PC-3 (cell line): ENCODE measurements at regions not wholly inside any gene's neighbourhood (a gene's known extent, or its start where the extent isn't known, plus 50 kb on each side); places are given as distances from the start of the nearest gene placed in this dataset.
"Not testable (repeated sequence)": the region's sequence is repeated elsewhere in the genome, so short reads cannot be mapped to it uniquely, and the experiment has no call there.

Source experiments
- ATAC-seq: fragments of 200-7000 bp; cut with Tn5 transposase; 2 replicates; pipeline ENCODE4 v1.9.1; 2020; ENCODE audit warnings: mild to moderate bottlenecking, moderate library complexity
- BruUV-seq: library from RNA; stranded (reverse); fragments of 400-500 nt; replicated peaks from 2 replicates; lab custom pipeline; 2021; lab: Mats Ljungman, UMichigan
- CTCF ChIA-PET: fragments of 300-600 bp; sonication (Branson Sonifier 250); formaldehyde crosslinking; loops from one replicate; lab custom pipeline; 2022; ENCODE audit warnings: antibody characterized with exemption; lab: Charles Lee
- POLR2A ChIA-PET: fragments of 300-600 bp; sonication (Branson Sonifier 250); formaldehyde crosslinking; loops from one replicate; lab custom pipeline; 2022; ENCODE audit warnings: antibody characterized with exemption; ENCODE audit not compliant: unreplicated experiment; lab: Charles Lee
- DNase-seq: peaks from one replicate; pipeline ENCODE4 v3.0.0-alpha.2; 2015
- H2AFZ ChIP-seq: fragments of 300-600 bp; sonication (generic); 2 replicates; pipeline ENCODE4 v1.6.0; 2016; ENCODE audit warnings: antibody characterized with exemption, low read length
- H3F3A ChIP-seq: fragments of 300-600 bp; sonication (generic); one replicate; pipeline ENCODE4 v1.6.0; 2017; ENCODE audit warnings: antibody characterized with exemption, low read length, control low read depth, mild to moderate bottlenecking; ENCODE audit not compliant: unreplicated experiment
- H3K27ac ChIP-seq: fragments of 300-600 bp; sonication (generic); 2 replicates; pipeline ENCODE4 v1.5.1; 2016; ENCODE audit warnings: mild to moderate bottlenecking, low read length
- H3K27me3 ChIP-seq: fragments of 300-600 bp; sonication (generic); 2 replicates; pipeline ENCODE4 v1.6.1; 2016; ENCODE audit warnings: low read length, mixed read lengths
- H3K36me3 ChIP-seq: fragments of 300-600 bp; sonication (generic); 2 replicates; pipeline ENCODE4 v1.6.1; 2016; ENCODE audit warnings: low read depth, mixed run types, low read length, mixed read lengths
- H3K4me1 ChIP-seq: fragments of 300-600 bp; sonication (generic); 2 replicates; pipeline ENCODE4 v1.5.1; 2016; ENCODE audit warnings: low read length; ENCODE audit not compliant: insufficient read depth
- H3K4me2 ChIP-seq: fragments of 300-600 bp; sonication (generic); 2 replicates; pipeline ENCODE4 v1.6.0; 2016; ENCODE audit warnings: low read length
- H3K4me3 ChIP-seq: fragments of 300-600 bp; sonication (generic); 2 replicates; pipeline ENCODE4 v1.5.1; 2016; ENCODE audit warnings: mild to moderate bottlenecking, low read length, mixed read lengths
- H3K79me2 ChIP-seq: fragments of 300-600 bp; sonication (generic); 2 replicates; pipeline ENCODE4 v1.6.1; 2017; ENCODE audit warnings: low read length, mixed read lengths
- H3K9ac ChIP-seq: fragments of 300-600 bp; sonication (generic); 2 replicates; pipeline ENCODE4 v1.6.0; 2016; ENCODE audit warnings: mild to moderate bottlenecking, low read length
- H3K9me2 ChIP-seq: fragments of 300-600 bp; sonication (generic); replicated peaks from 2 replicates; pipeline ENCODE4 v1.6.1; 2016; ENCODE audit warnings: mixed run types, low read length, mixed read lengths
- H3K9me3 ChIP-seq: fragments of 300-600 bp; sonication (generic); 2 replicates; pipeline ENCODE4 v1.6.1; 2016; ENCODE audit warnings: low read length, mixed read lengths
- H4K20me1 ChIP-seq: fragments of 300-600 bp; sonication (generic); 2 replicates; pipeline ENCODE4 v1.6.1; 2016; ENCODE audit warnings: low read length, mixed read lengths
- EZH2 ChIP-seq: fragments of 300-600 bp; sonication (generic); IDR thresholded peaks from one replicate; pipeline ENCODE4 v1.6.1; 2017; ENCODE audit warnings: antibody characterized with exemption, mild to moderate bottlenecking, low read length; ENCODE audit not compliant: unreplicated experiment
- EZH2phosphoT487 ChIP-seq: fragments of 300-600 bp; sonication (generic); IDR thresholded peaks from 2 replicates; pipeline ENCODE4 v1.6.1; 2018; ENCODE audit warnings: mild to moderate bottlenecking, antibody characterized with exemption, low read length, borderline replicate concordance
- intact Hi-C: fragments of 100-400 bp; cut with micrococcal nuclease; formaldehyde crosslinking; loops from 2 replicates; pipeline ENCODE4 v1.9.0; 2023
- TF ChIP-seq, protein P1 (sequence below): fragments of 300-600 bp; sonication (generic); conservative IDR thresholded peaks from 2 replicates; pipeline ENCODE4 v1.5.1; 2017; ENCODE audit warnings: antibody characterized with exemption, low read depth, mild to moderate bottlenecking, low read length

DNA sequence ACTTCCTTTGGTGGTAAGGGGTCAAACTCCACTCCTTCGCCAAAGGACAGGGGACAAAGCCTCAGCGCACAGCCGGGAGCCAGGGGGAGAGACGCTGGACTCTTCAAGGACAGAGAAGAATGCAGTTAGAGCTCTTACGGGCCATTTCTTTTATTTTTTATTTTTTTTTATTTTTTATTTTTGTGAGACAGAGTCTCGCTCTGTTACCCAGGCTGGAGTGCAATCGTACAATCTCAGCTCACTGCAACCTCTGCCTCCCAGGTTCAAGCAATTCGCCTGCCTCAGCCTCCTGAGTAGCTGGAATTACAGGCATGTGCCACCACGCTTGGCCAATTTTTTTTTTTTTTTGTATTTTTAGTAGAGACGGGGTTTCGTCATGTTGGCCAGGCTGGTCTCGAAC lies 93.2 kb upstream of the RPH3AL start, which contains the start of gene RFLNB:
TSS of gene RFLNB (minus strand) at position 101 of the 400 bp plus-strand sequence.
- H3K36me3 ChIP-seq, H3F3A ChIP-seq, CTCF ChIA-PET, H3K27me3 ChIP-seq, H3K9me2 ChIP-seq, H3K79me2 ChIP-seq, POLR2A ChIA-PET, DNase-seq, H3K9me3 ChIP-seq, H4K20me1 ChIP-seq, H3K4me2 ChIP-seq, H3K4me1 ChIP-seq, H3K4me3 ChIP-seq, ATAC-seq, H3K9ac ChIP-seq, H3K27ac ChIP-seq, H2AFZ ChIP-seq, intact Hi-C loops, BruUV-seq: not testable (repeated sequence)

DNA sequence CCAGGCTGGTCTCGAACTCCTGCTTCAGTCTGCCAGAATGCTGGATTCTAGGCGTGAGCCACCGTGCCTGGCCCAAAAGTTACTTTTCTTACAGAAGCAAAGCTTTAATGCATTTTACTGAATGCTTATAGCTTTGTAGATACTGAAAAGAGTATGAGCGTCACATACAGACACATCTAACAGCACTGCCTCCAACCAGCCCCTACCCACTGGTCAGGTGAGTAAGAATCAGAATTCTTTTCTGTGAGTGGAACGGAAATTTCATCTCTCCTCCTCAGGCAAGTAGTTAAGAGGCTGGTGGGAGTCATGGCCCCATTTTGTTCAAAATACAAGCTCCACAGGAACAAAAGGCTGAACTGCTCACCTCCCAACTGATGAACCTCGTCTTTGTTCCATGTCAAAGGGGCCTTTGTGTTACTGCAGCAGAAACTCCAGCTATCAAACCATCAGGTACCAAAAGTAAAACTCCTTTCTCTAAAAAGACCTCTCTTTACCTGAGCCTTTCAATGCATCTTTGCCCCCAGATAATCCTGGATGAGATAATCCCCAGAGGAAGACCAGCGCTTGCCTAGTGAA lies 92.4 kb upstream of the RPH3AL start:
- H3K27me3 ChIP-seq: no peaks in the 10 kb centered on the region
- H3K4me2 ChIP-seq: no peak overlapping the region
- H3K79me2 ChIP-seq: no peaks in the 10 kb centered on the region
- no peak for TF ChIP-seq EZH2phosphoT487
- H3K36me3 ChIP-seq: no peaks in the 10 kb centered on the region
- no TSS peak for BruUV-seq
- no peaks in the 10 kb centered on the region for H4K20me1 ChIP-seq
- no peak overlapping the region for H3K27ac ChIP-seq
- H2AFZ ChIP-seq: no peak overlapping the region
- DNase-seq (no peak), ATAC-seq (no peak)
- no peaks in the 10 kb centered on the region for H3F3A ChIP-seq
- no peaks in the 10 kb centered on the region for H3K9me2 ChIP-seq
- no peak overlapping the region for H3K4me3 ChIP-seq
- no peaks in the 10 kb centered on the region for H3K9me3 ChIP-seq
- H3K4me1 ChIP-seq: no peaks in the 10 kb centered on the region
- intact Hi-C loops: no loop called here
- CTCF ChIA-PET: interaction anchor here (0.5 kb wide), 1 partner anchor 554 kb away, joined by 3 read pairs; no protein-coding TSS in a partner anchor
- POLR2A ChIA-PET: no interaction called here
- no peak overlapping the region for H3K9ac ChIP-seq

DNA sequence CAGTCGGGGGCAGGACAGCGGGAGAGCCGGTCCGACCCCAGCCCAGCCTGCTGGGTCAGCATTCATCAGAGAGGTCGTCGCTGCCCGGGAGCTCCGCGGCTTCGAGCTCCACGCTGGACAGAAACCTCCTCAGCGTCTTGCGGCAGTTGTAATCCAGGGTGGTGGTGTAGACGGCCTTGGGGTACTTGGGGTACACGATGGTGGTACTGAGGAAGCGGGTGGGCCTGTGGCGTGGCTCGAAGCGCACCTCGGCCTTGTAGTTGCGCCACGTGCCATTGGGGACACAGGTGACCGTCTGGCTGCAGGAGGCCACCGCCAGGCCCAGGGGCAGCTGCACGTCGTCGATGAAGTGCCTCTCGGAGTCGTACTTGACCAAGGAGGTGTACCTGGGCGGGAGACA lies 90.5 kb upstream of the RPH3AL start:
- Histone ChIP-seq H3K9me2 (no peaks in the 10 kb centered on the region), H3K27me3 (no peaks in the 10 kb centered on the region), H4K20me1 (no peaks in the 10 kb centered on the region), H3K4me2 (no peak overlapping the region), H3K9ac (no peak overlapping the region), H3K4me3 (no peak overlapping the region), H3K9me3 (no peaks in the 10 kb centered on the region), H3K27ac (no peak overlapping the region), H3K36me3 (no peaks in the 10 kb centered on the region), H3F3A (no peaks in the 10 kb centered on the region), H2AFZ (no peak overlapping the region), H3K79me2 (no peaks in the 10 kb centered on the region), H3K4me1 (no peaks in the 10 kb centered on the region)
- TF ChIP-seq EZH2phosphoT487: no peak
- no peak for TF ChIP-seq EZH2
- TF ChIP-seq, protein P1, sequence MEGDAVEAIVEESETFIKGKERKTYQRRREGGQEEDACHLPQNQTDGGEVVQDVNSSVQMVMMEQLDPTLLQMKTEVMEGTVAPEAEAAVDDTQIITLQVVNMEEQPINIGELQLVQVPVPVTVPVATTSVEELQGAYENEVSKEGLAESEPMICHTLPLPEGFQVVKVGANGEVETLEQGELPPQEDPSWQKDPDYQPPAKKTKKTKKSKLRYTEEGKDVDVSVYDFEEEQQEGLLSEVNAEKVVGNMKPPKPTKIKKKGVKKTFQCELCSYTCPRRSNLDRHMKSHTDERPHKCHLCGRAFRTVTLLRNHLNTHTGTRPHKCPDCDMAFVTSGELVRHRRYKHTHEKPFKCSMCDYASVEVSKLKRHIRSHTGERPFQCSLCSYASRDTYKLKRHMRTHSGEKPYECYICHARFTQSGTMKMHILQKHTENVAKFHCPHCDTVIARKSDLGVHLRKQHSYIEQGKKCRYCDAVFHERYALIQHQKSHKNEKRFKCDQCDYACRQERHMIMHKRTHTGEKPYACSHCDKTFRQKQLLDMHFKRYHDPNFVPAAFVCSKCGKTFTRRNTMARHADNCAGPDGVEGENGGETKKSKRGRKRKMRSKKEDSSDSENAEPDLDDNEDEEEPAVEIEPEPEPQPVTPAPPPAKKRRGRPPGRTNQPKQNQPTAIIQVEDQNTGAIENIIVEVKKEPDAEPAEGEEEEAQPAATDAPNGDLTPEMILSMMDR: no peak
- DNase-seq: no peak
- BruUV-seq: no TSS peak
- ATAC-seq: no peak
- intact Hi-C loops: no loop called here
- ChIA-PET CTCF (interaction anchor here (0.6 kb wide), 1 partner anchor 31 kb away, joined by 4 read pairs; no protein-coding TSS in a partner anchor), POLR2A (no interaction called here)
